ENCODE measurements at regions not wholly inside any gene's neighbourhood (a gene's known extent, or its start where the extent isn't known, plus 50 kb on each side); places are given as distances from the start of the nearest gene placed in this dataset.
"Not testable (repeated sequence)": the region's sequence is repeated elsewhere in the genome, so short reads cannot be mapped to it uniquely, and the experiment has no call there.

DNA sequence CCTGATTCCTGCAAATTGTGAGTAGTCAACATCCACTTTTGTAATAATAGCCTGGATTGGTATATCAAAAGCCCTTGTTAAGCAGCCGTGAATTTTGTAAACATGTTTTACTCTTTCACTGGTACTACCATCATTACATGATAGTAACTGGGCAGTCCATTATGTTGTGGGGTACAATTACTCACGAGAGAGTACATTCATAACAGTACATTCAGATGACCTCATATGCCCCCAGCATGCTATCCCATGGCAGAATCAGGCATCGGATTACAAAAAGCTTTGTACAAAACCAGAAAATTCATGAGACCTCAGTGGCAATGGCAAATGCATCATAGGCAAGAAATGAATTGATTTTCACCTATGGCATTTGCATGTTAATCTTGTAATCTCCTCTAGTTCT is 166.2 kb downstream of the EPM2A start:
- TF ChIP-seq, protein P1, sequence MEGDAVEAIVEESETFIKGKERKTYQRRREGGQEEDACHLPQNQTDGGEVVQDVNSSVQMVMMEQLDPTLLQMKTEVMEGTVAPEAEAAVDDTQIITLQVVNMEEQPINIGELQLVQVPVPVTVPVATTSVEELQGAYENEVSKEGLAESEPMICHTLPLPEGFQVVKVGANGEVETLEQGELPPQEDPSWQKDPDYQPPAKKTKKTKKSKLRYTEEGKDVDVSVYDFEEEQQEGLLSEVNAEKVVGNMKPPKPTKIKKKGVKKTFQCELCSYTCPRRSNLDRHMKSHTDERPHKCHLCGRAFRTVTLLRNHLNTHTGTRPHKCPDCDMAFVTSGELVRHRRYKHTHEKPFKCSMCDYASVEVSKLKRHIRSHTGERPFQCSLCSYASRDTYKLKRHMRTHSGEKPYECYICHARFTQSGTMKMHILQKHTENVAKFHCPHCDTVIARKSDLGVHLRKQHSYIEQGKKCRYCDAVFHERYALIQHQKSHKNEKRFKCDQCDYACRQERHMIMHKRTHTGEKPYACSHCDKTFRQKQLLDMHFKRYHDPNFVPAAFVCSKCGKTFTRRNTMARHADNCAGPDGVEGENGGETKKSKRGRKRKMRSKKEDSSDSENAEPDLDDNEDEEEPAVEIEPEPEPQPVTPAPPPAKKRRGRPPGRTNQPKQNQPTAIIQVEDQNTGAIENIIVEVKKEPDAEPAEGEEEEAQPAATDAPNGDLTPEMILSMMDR (IDR thresholded peaks at IDR 0.05; ENCODE audit: low read depth, low read length) = no peak
- DNase-seq (ENCODE audit: extremely low read depth, low read depth) = no peak

DNA sequence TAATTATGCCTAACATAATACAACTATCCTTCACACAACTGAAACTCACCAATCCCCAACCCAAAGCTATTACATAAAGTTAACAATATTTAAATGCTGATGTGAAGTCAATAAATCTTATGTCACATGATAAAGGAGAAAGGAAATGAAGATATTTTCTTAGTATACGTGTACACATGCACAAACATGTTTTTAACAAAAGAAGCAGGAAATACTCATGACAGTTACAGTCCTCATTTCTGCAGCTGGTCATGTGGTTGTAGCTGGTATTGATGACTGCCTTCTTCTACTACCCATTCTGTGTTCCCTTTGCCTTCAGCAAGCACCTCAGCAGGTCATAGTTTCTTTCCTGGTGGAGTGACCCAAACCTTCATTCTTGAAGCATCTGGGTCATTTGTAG is 165.0 kb downstream of the EPM2A start:
- not testable (repeated sequence) for DNase-seq (ENCODE audit: extremely low read depth, low read depth)

DNA sequence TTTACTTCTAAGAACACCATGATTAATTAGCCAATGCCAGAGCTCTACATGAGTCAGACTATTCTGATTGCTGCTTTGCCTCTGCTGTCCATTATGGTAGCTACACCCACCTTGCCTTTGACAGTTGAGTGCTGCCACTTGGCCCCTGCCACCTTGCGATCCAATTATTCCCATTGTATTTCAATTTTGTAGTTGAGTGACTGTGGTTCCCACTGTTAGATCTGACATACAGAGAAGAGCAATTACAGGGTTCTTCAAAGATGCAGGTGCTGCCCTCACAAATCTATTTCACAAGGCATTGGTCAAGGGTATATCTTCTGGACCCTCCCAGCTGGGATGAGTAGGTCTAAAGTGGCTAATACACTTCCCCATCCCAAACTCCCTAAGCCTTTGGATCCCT is 161.1 kb downstream of the EPM2A start:
- not testable (repeated sequence) for DNase-seq (ENCODE audit: extremely low read depth, low read depth)

All from AG09319 (cell line).